K562 (cell line): ENCODE measurements at regions not wholly inside any gene's neighbourhood (a gene's known extent, or its start where the extent isn't known, plus 50 kb on each side); places are given as distances from the start of the nearest gene placed in this dataset.

ENCODE experiments used
- ATAC-seq: fragments of 200-7000 bp; cut with Tn5 transposase; 3 replicates; pipeline ENCODE4 v1.9.1; 2020; ENCODE audit warnings: moderate library complexity
- BruUV-seq: library from RNA; stranded (reverse); fragments of 400-500 nt; replicated peaks from 2 replicates; lab custom pipeline; 2021; lab: Mats Ljungman, UMichigan
- CTCF ChIA-PET: fragments of 300-600 bp; formaldehyde crosslinking; extraction: SDS; loops from one replicate; lab custom pipeline; 2021; ENCODE audit warnings: low intra/inter-chr PET ratio; lab: Yijun Ruan, JAX
- POLR2A ChIA-PET: fragments of 300-600, 350-650 bp; sonication (Branson Sonifier 250); formaldehyde crosslinking; extraction: SDS; loops from one replicate; lab custom pipeline; 2021; ENCODE audit warnings: antibody characterized with exemption, inconsistent platforms; lab: Yijun Ruan, JAX
- DNase-seq, 4 experiments: peaks; one replicate each; pipeline versions ENCODE4 v3.0.0 to v3.0.0-alpha.2; 2011 to 2018; ENCODE audit warnings: low spot score in 3 of 4, mixed read lengths in 3 of 4; ENCODE audit errors: extremely low read depth in 1 of 4
- FAIRE-seq: peaks from 2 replicates; lab custom pipeline; 2011; peaks lifted over from hg19 to GRCh38; lab: Jason Lieb, UNC
- H2AFZ ChIP-seq: 2 replicates; pipeline ENCODE4 v1.6.0; 2011; ENCODE audit warnings: low read depth, low read length, control low read depth, inconsistent platforms
- H3K27ac ChIP-seq: fragments of 200-600 bp; 3 replicates; pipeline ENCODE4 v1.8.0; 2011; ENCODE audit warnings: low read depth, mild to moderate bottlenecking, control low read depth, inconsistent platforms, low read length, moderate library complexity, mixed read lengths; ENCODE audit errors: extremely low read depth
- H3K27me3 ChIP-seq, 2 experiments: fragments of 300-600 bp in 1 of 2; 2 replicates in 1 of 2; 3 replicates in 1 of 2; pipeline versions ENCODE4 v1.6.0 to v1.8.0; 2011; ENCODE audit warnings: inconsistent platforms in 2 of 2, low read length in 2 of 2, mild to moderate bottlenecking in 1 of 2, mixed read lengths in 1 of 2, moderate library complexity in 1 of 2; ENCODE audit not compliant: control insufficient read depth in 2 of 2, insufficient read depth in 2 of 2
- H3K36me3 ChIP-seq: fragments of 300-600 bp; 3 replicates; pipeline ENCODE4 v1.8.0; 2011; ENCODE audit warnings: mild to moderate bottlenecking, low read length, inconsistent platforms; ENCODE audit not compliant: control insufficient read depth, insufficient read depth
- H3K4me1 ChIP-seq, 2 experiments: fragments of 200-600 bp in 1 of 2; replicated peaks in 1 of 2; 2 replicates in 1 of 2; 3 replicates in 1 of 2; pipeline versions ENCODE4 v1.5.1 to v1.8.0; 2011; ENCODE audit warnings: inconsistent platforms in 2 of 2, low read length in 2 of 2, mild to moderate bottlenecking in 1 of 2, mixed read lengths in 1 of 2, moderate library complexity in 1 of 2; ENCODE audit not compliant: control insufficient read depth in 2 of 2, insufficient read depth in 2 of 2
- H3K4me2 ChIP-seq: 2 replicates; pipeline ENCODE4 v1.6.1; 2011; ENCODE audit warnings: low read length, control low read depth, inconsistent platforms, mixed read lengths; ENCODE audit not compliant: insufficient read depth
- H3K4me3 ChIP-seq: fragments of 200-600 bp; sonication (generic), shearing (Covaris generic); 2 replicates; pipeline ENCODE4 v1.5.1; 2016; ENCODE audit warnings: control low read depth, inconsistent platforms
- H3K79me2 ChIP-seq: fragments of 200-600 bp; 3 replicates; pipeline ENCODE4 v1.8.0; 2011; ENCODE audit warnings: low read length, inconsistent platforms; ENCODE audit not compliant: control insufficient read depth, insufficient read depth
- H3K9ac ChIP-seq, 2 experiments: 2 replicates each; pipeline versions ENCODE4 v1.6.0 to v1.6.1; 2011; ENCODE audit warnings: low read depth in 2 of 2, low read length in 2 of 2, control low read depth in 1 of 2, inconsistent platforms in 1 of 2, mild to moderate bottlenecking in 1 of 2, mixed read lengths in 1 of 2; ENCODE audit not compliant: insufficient read depth in 1 of 2
- H3K9me1 ChIP-seq: one replicate; pipeline ENCODE4 v1.6.0; 2011; ENCODE audit warnings: inconsistent platforms, mild to moderate bottlenecking, low read length, moderate library complexity; ENCODE audit not compliant: control insufficient read depth, insufficient read depth
- H3K9me3 ChIP-seq: replicated peaks from 2 replicates; pipeline ENCODE4 v1.5.1; 2011; ENCODE audit warnings: low read depth, low read length, inconsistent platforms; ENCODE audit not compliant: control insufficient read depth, insufficient read depth
- H4K20me1 ChIP-seq: replicated peaks from 2 replicates; pipeline ENCODE4 v1.6.1; 2011; ENCODE audit warnings: low read length, inconsistent platforms, mixed read lengths; ENCODE audit not compliant: control insufficient read depth, insufficient read depth
- CEBPB ChIP-seq: fragments of 450-650 bp; IDR thresholded peaks from 2 replicates; pipeline ENCODE4 v1.6.1; 2016; ENCODE audit warnings: missing genetic modification characterization, missing compliant biosample characterization
- CHD2 ChIP-seq: IDR thresholded peaks from 2 replicates; pipeline ENCODE4 v1.6.1; 2011; ENCODE audit warnings: low read depth, low read length
- ETS1 ChIP-seq: conservative IDR thresholded peaks from 2 replicates; pipeline ENCODE4 v1.6.1; 2011; ENCODE audit warnings: low read depth, mild to moderate bottlenecking, low read length; ENCODE audit not compliant: control insufficient read depth
- RBM22 ChIP-seq: fragments of 200-400 bp; formaldehyde crosslinking; IDR thresholded peaks from 2 replicates; pipeline ENCODE4 v1.6.1; 2018; ENCODE audit warnings: low read length, low read depth; ENCODE audit not compliant: poor library complexity, severe bottlenecking
- RREB1 ChIP-seq: fragments of 250-450 bp; sonication (Bioruptor Pico); IDR thresholded peaks from 2 replicates; pipeline ENCODE4 v1.4.0; 2020
- TBP ChIP-seq: optimal IDR thresholded peaks from 2 replicates; pipeline ENCODE3; 2011; ENCODE audit warnings: low read depth, low read length, improper control_type of control experiment
- TCF7L2 ChIP-seq: fragments of 150-350 bp; IDR thresholded peaks from 2 replicates; pipeline ENCODE4 v1.6.1; 2016; ENCODE audit warnings: low read depth, mild to moderate bottlenecking, low read length, moderate library complexity
- ZBTB26 ChIP-seq: fragments of 450-650 bp; formaldehyde crosslinking; IDR thresholded peaks from 2 replicates; pipeline ENCODE4 v1.4.0; 2022; ENCODE audit warnings: missing genetic modification characterization
- ZNF124 ChIP-seq: sonication (generic); formaldehyde crosslinking; IDR thresholded peaks from 2 replicates; pipeline ENCODE4 v1.8.1; 2022; ENCODE audit warnings: missing genetic modification reagents
- ZNF79 ChIP-seq: fragments of 250-450 bp; sonication (Bioruptor Pico); IDR thresholded peaks from 2 replicates; pipeline ENCODE4 v1.4.0; 2020; ENCODE audit warnings: low read depth, mild to moderate bottlenecking, moderate library complexity
- WGBS: fragments of 100-300 bp; shearing (Covaris generic); methylation state at CpG from one replicate; pipeline ENCODE4 v1.1.6; 2016; ENCODE audit warnings: low coverage, mixed read lengths; ENCODE audit not compliant: insufficient coverage; ENCODE audit errors: missing lambda C conversion rate; 5-methylcytosine and 5-hydroxymethylcytosine counted together
- in situ Hi-C: fragments of 300-500 bp; cut with MboI; formaldehyde crosslinking; loops from 4 replicates; pipeline ENCODE4 v1.15.0; 2018; ENCODE audit warnings: inconsistent platforms, mixed read lengths
- intact Hi-C: fragments of 100-400 bp; cut with micrococcal nuclease; formaldehyde crosslinking; loops from 2 replicates; pipeline ENCODE4 v1.14.2; 2022

GRCh38 chr12:87428701-87429277 lies 600.4 kb downstream of the C12orf50 start:
- BruUV-seq = no TSS peak
- FAIRE-seq (no peak), ATAC-seq (no peak)
- no peak for TF ChIP-seq TBP
- no peak for TF ChIP-seq ZNF124 (CRISPR knock-in tag)
- no peak for TF ChIP-seq RBM22
- no peak for TF ChIP-seq CEBPB (tag)
- no peak for TF ChIP-seq ZNF79 (CRISPR knock-in tag)
- no peak for TF ChIP-seq TCF7L2
- TF ChIP-seq RREB1 (CRISPR knock-in tag) = no peak
- TF ChIP-seq ETS1 = no peak
- TF ChIP-seq CHD2 = no peak
- no peak for TF ChIP-seq ZBTB26 (CRISPR knock-in tag)
- TF ChIP-seq, all 486 proteins: peak for 0
- CTCF ChIA-PET = no interaction called here
- no peaks in the 10 kb centered on the region for H3K79me2 ChIP-seq
- H3K4me2 ChIP-seq = no peak overlapping the region
- no peaks in the 10 kb centered on the region for H3K36me3 ChIP-seq
- H3K4me3 ChIP-seq = no peak overlapping the region
- 0% methylated on average over 1 of the region's 1 CpG for WGBS
- no peaks in the 10 kb centered on the region for H3K27me3 ChIP-seq
- intact Hi-C loops (no loop called here), in situ Hi-C loops (no loop called here)
- no peak overlapping the region for H2AFZ ChIP-seq
- no peaks in the 10 kb centered on the region for H3K9me1 ChIP-seq
- H3K4me1 ChIP-seq = no peaks in the 10 kb centered on the region
- DNase-seq = no peak
- no peaks in the 10 kb centered on the region for H4K20me1 ChIP-seq
- H3K9me3 ChIP-seq = no peaks in the 10 kb centered on the region
- POLR2A ChIA-PET = no interaction called here
- H3K27ac ChIP-seq = no peak overlapping the region
- H3K9ac ChIP-seq = no peak overlapping the region
